Fibroblast of skin of left biceps (primary cell): ENCODE measurements at regions not wholly inside any gene's neighbourhood (a gene's known extent, or its start where the extent isn't known, plus 50 kb on each side); places are given as distances from the start of the nearest gene placed in this dataset.
"Not testable (repeated sequence)": the region's sequence is repeated elsewhere in the genome, so short reads cannot be mapped to it uniquely, and the experiment has no call there.

Source experiments
- DNase-seq, 2 experiments: peaks; one replicate each; pipeline ENCODE4 v3.0.0-alpha.2; 2013; ENCODE audit warnings: low read depth in 2 of 2

DNA sequence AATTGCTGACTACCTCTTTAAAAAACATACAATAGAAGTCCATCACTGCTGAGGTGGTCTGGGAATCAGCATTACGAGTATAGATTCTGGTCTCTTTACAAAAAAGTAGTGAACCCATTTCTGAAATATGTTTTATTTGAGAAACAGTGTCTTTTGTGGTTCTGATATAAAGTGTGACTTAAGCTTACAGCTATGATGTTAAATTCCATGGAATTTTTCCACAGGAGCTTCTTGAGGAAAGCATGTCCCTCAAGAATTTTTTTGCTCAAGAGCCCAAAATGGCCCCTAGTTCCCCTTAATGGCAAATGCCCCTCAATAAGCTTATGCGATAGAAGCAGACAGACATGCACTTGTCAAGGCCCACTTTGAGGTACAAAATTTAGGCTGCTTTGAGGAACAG, 265.7 kb downstream of the FAM170A start:
- no peak for DNase-seq

- DNase-seq, result no peak
Observed at GRCh38 chr5:119896826-119897536, 267.6 kb downstream of the FAM170A start.

GRCh38 chr5:119897537-119898370, 268.4 kb downstream of the FAM170A start:
- DNase-seq, result no peak

DNA sequence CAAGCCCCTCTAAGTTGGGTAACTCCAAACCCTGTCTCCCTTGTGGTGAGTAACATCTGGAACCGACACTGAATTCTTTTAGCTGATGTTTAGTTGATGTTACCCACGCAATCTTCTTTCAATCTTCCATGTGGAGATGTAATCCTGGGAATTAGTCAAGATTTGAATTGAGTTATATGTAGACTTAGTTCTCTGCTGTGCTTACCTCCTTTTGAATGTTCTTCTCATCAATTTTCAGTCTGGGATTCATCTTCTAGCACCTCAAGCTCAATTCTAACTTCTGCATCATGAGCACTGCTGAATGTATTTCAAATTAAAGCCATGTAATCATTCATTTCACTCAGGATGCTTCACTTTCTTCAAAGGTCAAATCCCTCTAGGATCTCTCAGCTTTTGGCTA, 270.6 kb downstream of the FAM170A start:
- no peak for DNase-seq

DNA sequence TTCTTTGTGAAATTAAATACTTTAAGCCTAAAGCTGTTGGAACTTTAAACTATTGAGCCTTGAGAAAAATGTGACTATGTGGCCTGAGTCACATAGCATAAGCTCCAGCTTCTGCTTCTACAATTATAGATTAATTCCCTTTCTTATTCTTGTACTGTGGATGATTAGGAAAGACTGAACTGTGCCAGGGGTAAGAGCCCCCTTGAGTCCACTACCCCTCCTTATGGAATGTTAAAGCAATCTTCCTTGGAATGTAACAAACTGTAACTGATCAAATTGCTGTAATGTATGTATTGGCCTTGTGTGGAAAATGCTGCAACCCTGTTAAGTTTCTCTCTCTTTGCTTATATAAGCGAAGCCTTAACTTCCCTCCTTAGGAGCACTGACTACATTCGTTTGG, 273.2 kb downstream of the FAM170A start:
- no peak for DNase-seq

DNA sequence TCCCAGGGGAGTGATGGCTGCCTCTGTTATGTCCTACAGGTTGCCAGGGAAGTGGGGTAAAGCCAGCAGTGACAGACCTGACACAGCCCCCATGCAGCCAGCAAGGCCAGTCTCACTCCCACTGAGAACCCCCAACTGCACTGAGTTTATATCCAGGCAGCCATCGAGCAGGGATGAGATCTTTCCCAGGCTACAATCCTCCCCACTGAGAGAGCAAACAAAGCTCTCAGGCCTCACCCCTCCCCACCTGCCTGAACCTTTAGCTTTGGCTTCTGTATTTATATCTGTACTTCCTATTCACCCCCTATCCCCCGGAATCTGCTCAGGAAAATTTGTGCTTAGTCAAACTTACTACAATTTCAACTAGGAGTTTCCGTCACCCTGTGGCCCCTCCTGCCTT, 284.1 kb downstream of the FAM170A start:
- DNase-seq, result no peak

DNA sequence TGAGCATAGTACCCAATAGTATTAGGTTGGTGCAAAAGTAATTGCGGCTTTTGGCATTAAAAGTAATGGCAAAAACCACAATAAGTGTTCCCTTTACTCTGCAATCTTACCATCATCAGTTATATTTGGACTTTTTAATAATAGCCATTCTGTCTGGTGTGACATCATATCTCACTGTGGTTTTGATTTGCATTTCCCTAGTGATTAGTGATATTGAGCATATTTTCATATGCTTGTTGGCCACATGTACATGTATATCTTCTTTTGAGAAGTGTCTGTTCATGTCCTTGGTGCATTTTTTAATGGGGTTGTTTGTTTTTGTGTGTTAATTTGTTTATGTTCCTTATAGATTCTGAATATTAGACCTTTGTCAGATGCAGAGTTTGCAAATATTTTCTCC, 289.9 kb downstream of the FAM170A start:
- DNase-seq, result no peak

DNA sequence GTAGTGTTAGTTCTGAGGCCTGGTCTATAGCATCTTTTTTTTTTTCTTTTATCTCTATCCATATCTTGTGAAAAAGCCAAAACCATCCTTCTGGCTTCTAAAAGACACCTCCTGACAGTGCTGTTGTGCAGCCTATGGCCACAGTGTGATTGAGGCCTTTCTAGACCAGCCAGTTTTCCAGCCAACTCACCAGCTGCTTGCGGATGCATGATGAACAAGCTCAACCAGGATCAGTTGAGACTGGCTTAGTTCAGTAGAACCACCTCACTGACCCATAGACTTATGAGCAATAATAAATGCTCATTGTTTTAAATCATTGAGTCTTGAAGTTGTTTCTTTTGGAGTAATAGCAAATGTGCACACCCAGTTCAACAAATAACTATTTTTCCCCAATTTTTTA, 296.9 kb downstream of the FAM170A start:
- DNase-seq, result no peak

GRCh38 chr5:119928974-119929373, 299.6 kb downstream of the FAM170A start:
- DNase-seq, result no peak

GRCh38 chr5:119930490-119930889, 301.1 kb downstream of the FAM170A start:
- DNase-seq, result no peak

GRCh38 chr5:119943148-119943547, 313.8 kb downstream of the FAM170A start:
- DNase-seq, result no peak

DNA sequence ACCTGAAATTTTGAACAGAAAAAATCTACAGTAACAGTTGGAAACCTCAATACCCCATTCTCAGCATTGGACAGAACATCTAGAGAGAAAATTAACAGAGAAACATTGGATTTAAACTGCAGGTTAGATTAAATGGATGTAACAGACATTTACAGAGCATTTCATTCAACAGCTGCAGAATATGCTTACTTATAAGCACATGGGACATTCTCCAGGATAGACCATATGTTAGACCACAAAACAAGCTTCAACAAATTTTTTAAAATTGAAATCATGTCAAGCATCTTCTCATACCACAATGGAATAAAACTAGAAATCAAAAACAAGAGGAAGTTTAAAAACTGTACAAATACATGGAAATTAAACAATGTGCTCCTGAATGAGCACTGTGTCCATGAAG, 316.3 kb downstream of the FAM170A start:
- DNase-seq, result no peak

- no peak for DNase-seq
Observed at GRCh38 chr5:119948162-119948561, 318.8 kb downstream of the FAM170A start.

DNA sequence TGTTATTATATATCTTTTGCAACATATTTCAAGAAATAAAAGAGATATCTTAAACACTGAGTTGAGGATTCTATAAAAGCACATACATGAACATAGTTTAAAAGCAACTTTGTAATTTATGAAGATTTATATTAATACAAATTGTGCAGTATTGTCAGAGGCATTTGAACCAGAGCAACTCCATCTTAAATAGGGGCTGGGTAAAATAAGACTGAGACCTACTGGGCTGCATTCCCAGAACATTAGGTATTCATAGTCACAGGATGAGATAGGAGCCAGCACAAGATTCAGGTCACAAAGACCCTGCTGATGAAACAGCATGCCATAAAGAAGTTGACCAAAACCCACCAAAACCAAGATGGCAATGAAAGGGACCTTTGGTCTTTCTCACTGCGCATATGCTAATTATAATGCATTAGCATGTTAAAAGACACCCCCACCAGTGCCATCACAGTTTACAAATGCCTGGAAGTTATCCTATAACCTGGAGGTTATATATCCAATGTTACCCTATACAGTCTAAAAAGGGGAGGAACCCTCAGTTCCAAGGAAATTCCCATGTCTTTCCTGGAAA, 320.2 kb downstream of the FAM170A start:
- no peak for DNase-seq

GRCh38 chr5:119951330-119951934, 322.1 kb downstream of the FAM170A start:
- no peak for DNase-seq

DNA sequence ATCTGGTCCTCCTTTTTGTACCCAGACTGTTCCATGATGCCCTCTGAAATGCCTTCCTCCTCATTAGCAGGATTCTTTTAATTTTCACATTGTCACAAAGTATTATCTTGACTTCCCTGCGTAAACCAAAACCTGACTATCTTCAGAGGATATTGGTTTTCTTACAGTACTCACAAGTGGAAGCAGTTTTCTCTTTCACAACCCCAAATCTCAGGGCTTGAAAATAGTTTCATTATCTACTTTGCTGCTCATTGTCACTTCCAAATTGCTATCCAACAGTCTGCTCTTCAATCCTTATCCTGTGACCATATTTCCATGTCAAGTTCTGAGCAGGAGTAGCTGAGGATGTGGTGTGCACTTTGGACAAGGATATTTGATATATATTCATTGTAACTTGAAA, 324.1 kb downstream of the FAM170A start:
- DNase-seq, result no peak

DNA sequence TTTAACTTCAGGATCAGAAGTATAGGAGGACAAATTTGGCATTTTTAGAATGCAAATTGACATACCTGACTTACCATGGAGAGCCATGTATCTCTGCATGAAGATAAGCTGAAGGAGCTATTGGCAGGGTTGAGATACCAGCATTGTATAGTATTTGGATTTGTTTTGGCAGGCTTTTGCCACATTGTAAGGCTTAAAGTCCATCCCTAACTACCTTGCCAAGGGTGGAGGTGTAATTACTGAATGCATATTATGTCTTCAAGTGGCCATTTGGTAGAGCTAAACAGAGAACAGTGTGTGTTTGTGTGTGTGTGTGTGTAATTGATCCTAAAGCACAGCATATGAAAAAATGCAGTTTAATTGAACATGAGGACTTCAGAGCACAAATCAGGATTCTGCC, 324.7 kb downstream of the FAM170A start:
- DNase-seq, result no peak

DNA sequence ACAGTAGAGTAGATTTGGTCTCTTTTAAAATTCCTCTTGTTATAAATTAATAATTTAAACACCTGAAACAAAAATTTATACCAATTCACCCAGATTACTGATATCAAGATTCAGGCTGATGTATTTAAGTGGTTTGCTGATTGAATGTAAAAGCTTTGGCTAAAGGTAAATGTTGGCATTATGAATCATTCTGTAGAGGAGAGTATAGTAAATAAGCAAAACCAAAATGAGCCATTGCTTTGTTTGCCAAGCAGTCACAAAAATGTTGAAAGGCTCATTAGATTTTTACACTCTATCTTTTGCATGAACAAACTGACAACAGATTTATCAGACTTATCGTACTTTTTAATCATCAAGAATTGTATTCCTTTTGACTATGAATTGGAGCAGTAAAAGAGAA, 332.6 kb downstream of the FAM170A start:
- DNase-seq, result no peak

DNA sequence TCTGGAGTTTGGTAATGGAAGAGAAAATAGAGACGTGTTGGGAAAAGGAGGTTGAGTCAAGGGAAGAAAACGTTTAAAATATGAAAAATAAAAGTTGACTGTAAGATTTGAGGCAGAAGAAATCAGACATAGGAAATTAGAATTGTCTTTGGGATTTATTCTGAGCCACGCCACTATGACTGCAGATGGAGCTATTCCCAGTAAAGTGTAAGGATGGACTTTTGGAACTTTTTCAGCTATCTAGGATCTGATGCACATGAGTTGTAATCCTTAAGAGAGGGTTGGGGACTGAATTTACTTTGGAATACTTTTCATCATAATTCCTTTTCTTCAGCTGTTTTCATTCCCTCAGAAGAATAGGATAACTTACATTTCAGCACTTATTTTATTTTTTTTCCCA, 336.7 kb downstream of the FAM170A start:
- no peak for DNase-seq

DNA sequence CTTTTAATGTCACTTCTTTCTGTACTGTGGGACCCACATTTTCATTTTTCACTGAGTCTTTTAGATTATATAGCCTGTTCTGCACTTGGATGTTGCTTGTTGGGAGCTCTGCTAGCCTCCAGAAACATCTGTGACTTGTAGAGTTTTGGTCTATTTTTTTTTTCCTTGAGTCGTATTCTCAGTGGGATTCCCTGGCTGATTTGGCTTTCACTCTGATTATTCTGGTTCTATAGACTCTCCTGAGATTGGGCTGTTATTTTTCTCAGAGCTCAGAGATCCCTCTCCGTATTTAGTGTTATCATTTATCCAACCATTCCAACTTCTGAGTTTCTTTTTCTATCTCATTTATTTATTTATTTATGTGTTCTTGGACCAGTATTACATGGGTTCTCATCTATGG, 339.3 kb downstream of the FAM170A start:
- DNase-seq, result no peak

DNA sequence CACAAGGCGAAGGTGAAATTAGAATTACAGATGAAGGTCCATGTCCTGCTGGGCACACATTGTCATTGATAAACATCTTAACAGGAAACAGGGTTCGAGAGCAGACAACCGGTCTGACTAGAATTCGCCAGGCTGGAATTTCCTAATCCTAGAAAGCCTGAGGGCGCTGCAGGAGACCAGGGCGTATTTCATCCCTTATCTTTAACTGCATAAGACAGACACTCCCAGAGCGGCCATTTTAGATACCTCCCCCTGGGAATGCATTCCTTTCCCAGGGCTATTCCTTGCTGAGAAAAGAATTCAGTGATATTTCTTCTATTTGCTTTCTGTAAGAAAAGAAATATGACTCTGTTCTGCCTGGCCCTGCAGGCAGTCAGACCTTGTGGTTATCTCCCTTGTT, 357.7 kb downstream of the FAM170A start:
- DNase-seq, result not testable (repeated sequence)

GRCh38 chr5:119991625-119992024, 362.3 kb downstream of the FAM170A start:
- no peak for DNase-seq

DNA sequence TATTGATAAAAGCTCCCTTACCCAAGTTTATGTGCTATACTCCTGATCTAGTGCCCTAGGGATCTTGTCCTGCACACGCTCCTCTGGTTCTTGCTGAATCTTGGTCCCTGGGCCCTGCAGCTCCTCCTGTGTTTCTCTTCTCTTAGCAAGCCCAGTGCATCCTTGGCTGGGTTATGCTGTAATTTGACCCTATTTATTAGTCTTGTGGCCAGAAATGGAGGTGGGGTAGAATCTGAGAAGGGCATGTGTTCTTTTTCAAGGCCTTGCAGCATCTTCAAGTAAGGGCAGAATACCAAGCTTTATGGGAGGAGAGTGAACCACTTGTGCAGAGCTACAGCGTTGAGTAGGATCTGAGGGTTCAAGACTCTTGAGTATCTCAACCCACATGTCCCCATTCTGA, 366.8 kb downstream of the FAM170A start:
- DNase-seq, result no peak
